ENCODE measurements at regions not wholly inside any gene's neighbourhood (a gene's known extent, or its start where the extent isn't known, plus 50 kb on each side); places are given as distances from the start of the nearest gene placed in this dataset.
"Not testable (repeated sequence)": the region's sequence is repeated elsewhere in the genome, so short reads cannot be mapped to it uniquely, and the experiment has no call there.

- TF ChIP-seq CAMTA2 (CRISPR knock-in tag; IDR thresholded peaks at IDR 0.05; ENCODE audit: borderline replicate concordance) = no peak
- TF ChIP-seq ZNF281 (CRISPR knock-in tag; IDR thresholded peaks at IDR 0.05; ENCODE audit: borderline replicate concordance) = peak; percentile 16; the same call in 1 of the 2 replicates
- TF ChIP-seq ZNF75D (CRISPR knock-in tag; IDR thresholded peaks at IDR 0.05; ENCODE audit: borderline replicate concordance) = no peak
- no peak for TF ChIP-seq ZNF180 (CRISPR knock-in tag; IDR thresholded peaks at IDR 0.05; ENCODE audit: borderline replicate concordance, low read depth)
- no peak for TF ChIP-seq TOE1 (CRISPR knock-in tag; IDR thresholded peaks at IDR 0.05)
- no peak for TF ChIP-seq RFXAP (CRISPR knock-in tag; IDR thresholded peaks at IDR 0.05; ENCODE audit: borderline replicate concordance)
- TF ChIP-seq FOXA3 (CRISPR knock-in tag; IDR thresholded peaks at IDR 0.05) = no peak
- peak; percentile 32; the same call in 1 of the 2 replicates for TF ChIP-seq HNF4A (CRISPR knock-in tag; IDR thresholded peaks at IDR 0.05)
- no peak for TF ChIP-seq GTF3A (CRISPR knock-in tag; conservative IDR thresholded peaks at IDR 0.05)
- no peak for TF ChIP-seq GABPA (IDR thresholded peaks at IDR 0.05; ENCODE audit: low read depth, low read length)
- TF ChIP-seq GABPA (CRISPR knock-in tag; IDR thresholded peaks at IDR 0.05; ENCODE audit: low read depth) = no peak
- no peak for TF ChIP-seq ZNF678 (CRISPR knock-in tag; IDR thresholded peaks at IDR 0.05)
- TF ChIP-seq FOXC1 (CRISPR knock-in tag; IDR thresholded peaks at IDR 0.05; ENCODE audit: borderline replicate concordance) = peak; percentile 35; the same call in 1 of the 2 replicates
- TF ChIP-seq TEAD3 (CRISPR knock-in tag; optimal IDR thresholded peaks at IDR 0.05; ENCODE audit: borderline replicate concordance) = peak; percentile 75
- TF ChIP-seq HDAC2 (CRISPR knock-in tag; IDR thresholded peaks at IDR 0.05) = no peak
These were observed 56.0 kb upstream of the RAB6C start (continued) for GRCh38 chr2:129923265-129924091.

- BruUV-seq (replicated peaks); H2AFZ ChIP-seq (ENCODE audit: low read length); POLR2A ChIA-PET; FAIRE-seq; in situ Hi-C loops (cut with HindIII; ENCODE audit: extremely low pct_ligation_motif_present, low pct_unique_long_range_greater_than_20kb); intact Hi-C loops (cut with micrococcal nuclease; ENCODE audit: unreplicated experiment); H3K27ac ChIP-seq (ENCODE audit: extremely low read length, insufficient read depth, low read length); DNase-seq (ENCODE audit: low spot score); ATAC-seq; H3K36me3 ChIP-seq (replicated peaks in 1 of 2; ENCODE audit: control insufficient read depth in 1 of 2, insufficient read depth in 2 of 2, low read length in 2 of 2); H3K79me2 ChIP-seq (ENCODE audit: insufficient read depth, low read length); H3K4me3 ChIP-seq (replicated peaks in 1 of 3; ENCODE audit: insufficient read depth in 1 of 3, low read depth in 2 of 3, low read length in 3 of 3); H3K9ac ChIP-seq (ENCODE audit: insufficient read depth, low read depth, low read length); H4K20me1 ChIP-seq (ENCODE audit: insufficient read depth, low read length); H3K4me2 ChIP-seq (ENCODE audit: low read depth, low read length): not testable (repeated sequence)
- Histone ChIP-seq H3K4me1 (ENCODE audit: insufficient read depth, low read length) (peaks cover 10% of the 10 kb centered on the region), H3K27me3 (ENCODE audit: control insufficient read depth in 1 of 2, insufficient read depth in 2 of 2, low read length in 2 of 2) (peaks cover 0 to 13% of the 10 kb centered on the region in 2 experiments; a peak in 4 of 5 replicates), H3K9me3 (ENCODE audit: low read length) (peaks cover 10% of the 10 kb centered on the region; the same call in 1 of the 2 replicates)
- CTCF ChIA-PET (ENCODE audit: low intra/inter-chr PET ratio, low total read pairs) = interaction anchor here (0.8 kb wide), 1 partner anchor 1188 kb away, joined by 3 read pairs; no protein-coding TSS in a partner anchor
- WGBS (ENCODE audit: low lambda C conversion rate) = 31% methylated on average over 12 of the region's 12 CpGs
These were observed 55.4 kb upstream of the RAB6C start for GRCh38 chr2:129924115-129924514.
